Stimulated activated CD4-positive, alpha-beta T cell treated with anti-CD3 and anti-CD28 coated beads, Interleukin-2, amount 100 ng/mL, for 24 hours (primary cell): ENCODE measurements at regions not wholly inside any gene's neighbourhood (a gene's known extent, or its start where the extent isn't known, plus 50 kb on each side); places are given as distances from the start of the nearest gene placed in this dataset.
"Not testable (repeated sequence)": the region's sequence is repeated elsewhere in the genome, so short reads cannot be mapped to it uniquely, and the experiment has no call there.

Source experiments
- DNase-seq, 2 donors: peaks; one replicate each; pipeline ENCODE4 v3.0.0-alpha.2; 2020

DNA sequence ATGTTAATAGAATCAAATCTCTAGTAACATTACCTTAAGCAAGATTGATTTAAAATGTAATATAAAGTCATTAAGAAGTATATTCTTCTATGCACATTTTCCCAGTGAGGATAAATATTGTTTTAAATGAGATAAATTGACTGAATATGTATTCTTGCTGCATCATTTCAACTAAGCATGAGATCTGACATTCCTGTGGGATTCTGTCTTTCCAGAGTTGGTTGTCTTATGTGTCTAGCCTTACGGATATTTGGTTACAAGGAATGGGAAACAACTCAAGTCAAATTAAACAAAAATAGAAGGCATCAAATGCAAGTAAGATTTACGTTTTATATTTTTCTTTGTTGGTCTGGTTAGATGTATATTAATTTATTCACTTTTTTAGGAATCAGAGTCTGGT lies 287.5 kb downstream of the PTGER3 start:
- DNase-seq = no peak

DNA sequence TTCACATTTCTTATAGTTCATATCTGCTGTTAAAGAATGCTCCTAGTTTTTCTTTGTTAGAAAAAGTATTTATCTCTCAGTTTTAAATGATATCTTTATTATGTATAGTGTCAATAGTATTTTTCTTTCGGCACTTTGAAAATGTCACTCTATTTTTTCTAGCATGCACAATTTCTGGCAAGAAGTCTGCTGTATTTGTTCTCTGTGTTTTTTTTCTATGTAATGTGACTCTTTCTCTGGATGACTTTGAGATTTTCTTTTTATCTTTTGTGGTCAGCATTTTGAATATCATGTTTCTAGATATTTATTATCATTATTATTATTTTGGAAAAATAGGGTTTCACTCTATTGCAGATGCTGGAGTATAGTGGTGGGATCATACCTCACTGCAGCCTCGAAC lies 285.2 kb downstream of the PTGER3 start:
- DNase-seq = no peak

- no peak for DNase-seq
These were observed 282.9 kb downstream of the PTGER3 start for GRCh38 chr1:70764747-70765146.

DNA sequence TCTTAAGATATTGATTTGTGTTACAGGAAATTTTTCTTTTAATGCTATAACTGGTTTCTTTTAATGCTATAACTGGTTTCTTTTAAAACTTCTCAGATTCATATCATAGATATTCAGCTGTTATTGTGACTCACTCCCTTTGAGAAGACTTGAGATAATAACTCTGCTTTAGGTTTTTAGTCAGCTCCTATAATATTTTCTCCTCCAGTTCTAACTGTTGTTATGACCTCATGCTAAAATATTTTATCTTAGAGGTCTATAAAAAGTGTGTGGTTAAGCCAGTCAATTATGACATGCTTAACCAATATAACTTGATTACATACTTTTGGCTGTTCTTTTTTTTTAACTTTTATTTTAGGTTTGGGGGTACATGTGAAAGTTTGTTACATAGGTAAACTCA lies 280.2 kb downstream of the PTGER3 start:
- no peak for DNase-seq

DNA sequence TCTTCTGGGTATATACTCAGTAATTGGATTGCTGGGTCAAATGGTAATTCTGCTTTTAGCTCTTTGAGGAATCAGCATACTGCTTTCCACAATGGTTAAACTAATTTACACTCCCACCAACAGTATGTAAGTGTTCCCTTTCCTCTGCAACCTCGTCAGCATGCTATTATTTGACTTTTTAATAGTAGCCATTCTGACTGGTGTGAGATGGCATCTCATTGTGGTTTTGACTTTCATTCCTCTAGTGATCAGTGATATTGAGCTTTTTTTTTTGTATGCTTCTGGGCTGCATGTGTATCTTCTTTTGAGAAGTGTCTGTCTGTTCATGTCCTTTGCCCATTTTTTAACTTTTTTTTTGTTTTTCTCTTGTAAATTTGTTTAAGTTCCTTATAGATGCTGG lies 279.4 kb downstream of the PTGER3 start:
- DNase-seq = no peak

DNA sequence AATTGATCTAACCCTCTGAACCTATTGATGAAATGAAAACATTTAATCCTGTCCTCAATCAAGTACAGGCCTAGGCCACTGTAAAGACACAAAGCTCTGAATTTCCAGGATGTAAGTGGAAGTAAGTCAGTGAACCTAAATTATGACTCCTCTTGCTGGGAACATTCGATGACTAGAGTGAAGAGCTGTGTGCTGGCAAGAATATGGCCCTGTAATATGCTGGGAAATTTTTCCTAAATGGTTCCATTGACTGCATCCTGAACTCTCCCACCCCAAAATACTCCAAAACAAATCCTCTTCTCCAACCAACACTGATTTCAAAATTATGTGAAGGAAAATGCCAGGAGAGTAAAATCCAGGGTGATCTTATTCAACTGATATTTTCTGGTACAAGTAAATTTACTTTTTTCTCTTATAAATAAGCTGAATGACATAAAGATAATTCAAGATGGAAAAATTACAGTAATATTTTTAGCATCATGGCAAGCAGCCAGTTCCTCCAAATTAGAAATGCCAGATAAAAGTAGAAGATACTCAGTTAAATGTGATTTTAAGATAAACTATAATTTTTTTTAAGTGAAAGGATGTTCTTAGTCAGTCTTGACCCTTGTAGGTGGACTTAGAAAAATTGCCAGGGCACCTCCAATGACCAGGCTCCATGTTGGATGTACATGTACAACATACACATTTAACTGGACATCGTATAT lies 269.4 kb downstream of the PTGER3 start:
- no peak for DNase-seq

DNA sequence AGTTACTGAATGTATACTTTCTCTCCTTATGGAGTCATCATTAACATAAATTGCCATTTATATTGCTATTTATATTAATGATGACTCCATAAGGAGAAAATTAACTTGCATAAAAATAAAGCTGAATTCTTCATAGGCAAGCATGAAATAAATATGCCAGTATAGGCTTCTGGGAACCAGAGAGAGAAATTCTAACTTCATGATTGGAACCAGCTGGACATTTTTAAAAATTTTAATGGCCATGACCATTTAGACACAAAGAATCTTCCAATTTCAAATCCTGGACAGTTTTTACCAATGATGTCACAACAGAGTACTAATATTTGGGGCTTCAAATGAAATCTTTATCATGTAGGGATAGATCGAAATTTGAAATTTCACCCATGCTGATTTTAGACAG lies 268.7 kb downstream of the PTGER3 start:
- no peak for DNase-seq

DNA sequence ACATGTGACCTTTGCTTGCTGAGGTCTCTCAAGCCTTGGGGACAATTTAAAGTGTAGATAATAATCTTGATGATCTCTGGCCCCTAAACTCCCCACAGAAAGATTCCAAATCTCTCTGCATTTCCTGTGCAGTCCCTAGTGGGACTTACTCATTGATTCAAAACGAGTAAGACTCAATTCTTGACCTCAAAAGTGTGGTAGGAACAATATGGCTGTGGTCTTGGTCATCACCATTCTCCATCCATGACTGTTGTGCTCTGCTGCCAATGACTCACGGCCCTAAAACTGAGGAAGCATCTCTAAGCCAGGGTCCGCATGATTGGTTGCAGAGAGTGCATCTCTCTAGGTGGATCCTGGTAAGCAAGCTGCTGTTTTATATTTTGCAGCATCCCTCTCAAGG lies 268.0 kb downstream of the PTGER3 start:
- DNase-seq = no peak

DNA sequence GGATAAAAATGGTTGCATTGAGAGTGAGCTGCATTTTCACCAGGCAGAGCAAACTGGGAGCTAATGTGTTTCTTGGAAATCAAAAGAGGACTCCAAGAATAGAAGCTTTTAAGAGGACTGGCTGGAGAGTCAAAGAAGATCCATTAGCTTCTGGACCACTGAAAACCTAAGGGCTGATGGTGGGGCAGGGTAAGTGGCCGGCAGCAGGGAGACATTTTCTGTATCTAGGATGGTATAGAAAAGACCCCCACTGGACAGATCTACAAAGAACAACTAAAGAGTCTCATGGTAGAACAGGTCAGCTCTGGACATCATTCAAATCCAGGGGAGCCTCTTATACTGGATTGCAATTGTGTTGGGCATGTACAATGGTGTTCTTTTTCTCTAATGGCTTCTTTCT lies 262.3 kb downstream of the PTGER3 start:
- DNase-seq = no peak

- DNase-seq = no peak
These were observed 257.2 kb downstream of the PTGER3 start for GRCh38 chr1:70790232-70790923.

DNA sequence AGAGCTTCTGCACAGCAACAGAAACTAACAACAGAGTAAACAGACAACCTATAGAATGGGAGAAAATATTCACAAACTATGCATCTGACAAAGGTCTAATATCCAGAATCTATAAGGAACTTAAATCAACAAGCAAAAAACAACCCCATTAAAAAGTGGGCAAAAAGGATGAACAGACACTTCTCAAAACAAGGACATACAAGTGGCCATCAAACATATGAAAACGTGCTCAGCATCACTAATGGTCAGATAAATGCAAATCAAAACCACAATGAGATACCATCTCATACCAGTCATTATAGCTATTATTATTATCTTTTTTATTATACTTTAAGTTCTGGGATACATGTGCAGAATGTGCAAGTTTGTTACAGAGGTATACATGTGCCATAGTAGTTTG lies 252.6 kb downstream of the PTGER3 start:
- DNase-seq = not testable (repeated sequence)

DNA sequence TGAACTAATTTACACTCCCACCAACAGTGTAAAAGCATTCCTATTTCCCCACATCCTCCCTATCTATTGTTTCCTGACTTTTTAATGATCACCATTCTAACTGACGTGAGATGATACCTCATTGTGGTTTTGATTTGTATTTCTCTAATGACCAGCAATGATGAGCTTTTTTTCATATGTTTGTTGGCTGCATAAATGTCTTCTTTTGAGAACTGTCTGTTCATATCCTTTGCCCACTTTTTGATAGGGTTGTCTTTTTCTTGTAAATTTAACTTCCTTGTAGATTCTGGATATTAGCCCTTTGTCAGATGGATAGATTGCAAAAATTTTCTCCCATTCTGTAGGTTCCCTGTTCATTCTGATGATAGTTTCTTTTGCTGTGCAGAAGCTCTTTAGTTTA lies 251.3 kb downstream of the PTGER3 start:
- not testable (repeated sequence) for DNase-seq

- DNase-seq = not testable (repeated sequence)
These were observed 245.0 kb downstream of the PTGER3 start for GRCh38 chr1:70802625-70803024.

DNA sequence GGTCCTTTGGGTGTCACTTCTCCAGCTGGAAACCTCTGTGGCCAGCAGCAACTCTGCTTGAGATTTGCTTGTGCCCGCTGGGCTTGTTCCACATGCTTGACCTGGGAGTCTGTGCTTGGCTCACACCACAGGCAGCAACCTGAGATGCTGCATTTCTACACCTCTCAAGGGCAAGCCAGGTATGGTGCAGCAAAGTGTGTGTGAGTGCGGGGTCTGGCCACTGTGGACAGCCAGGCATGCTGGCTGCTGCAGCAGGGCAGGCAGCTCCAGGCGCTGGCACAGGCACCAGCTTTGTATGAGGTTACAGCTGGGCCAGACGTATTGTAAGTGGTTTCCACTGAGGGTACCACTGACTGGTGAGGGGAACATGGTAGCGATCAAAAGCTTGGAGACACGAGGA lies 242.0 kb downstream of the PTGER3 start:
- no peak for DNase-seq

- no peak for DNase-seq
These were observed 240.4 kb downstream of the PTGER3 start for GRCh38 chr1:70807088-70807664.

DNA sequence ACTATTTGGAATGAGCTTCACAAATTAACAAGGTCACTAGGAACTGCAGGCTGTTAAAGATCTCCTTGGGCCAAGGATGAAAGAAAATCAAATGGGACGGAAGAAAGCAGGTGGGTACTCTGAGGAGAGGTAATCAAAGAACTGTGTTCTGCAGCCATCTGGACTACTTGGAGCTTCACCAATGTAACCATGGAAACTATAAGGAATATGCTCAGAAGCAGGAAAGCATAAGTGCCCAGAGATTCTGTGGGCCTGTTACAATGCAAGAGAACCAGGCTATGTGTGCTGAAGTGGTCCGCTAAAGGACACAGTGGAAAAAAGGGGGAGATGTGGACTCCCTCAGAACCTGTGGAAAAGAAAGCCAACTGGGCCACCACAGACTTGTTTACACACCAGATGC lies 238.5 kb downstream of the PTGER3 start:
- DNase-seq = no peak

DNA sequence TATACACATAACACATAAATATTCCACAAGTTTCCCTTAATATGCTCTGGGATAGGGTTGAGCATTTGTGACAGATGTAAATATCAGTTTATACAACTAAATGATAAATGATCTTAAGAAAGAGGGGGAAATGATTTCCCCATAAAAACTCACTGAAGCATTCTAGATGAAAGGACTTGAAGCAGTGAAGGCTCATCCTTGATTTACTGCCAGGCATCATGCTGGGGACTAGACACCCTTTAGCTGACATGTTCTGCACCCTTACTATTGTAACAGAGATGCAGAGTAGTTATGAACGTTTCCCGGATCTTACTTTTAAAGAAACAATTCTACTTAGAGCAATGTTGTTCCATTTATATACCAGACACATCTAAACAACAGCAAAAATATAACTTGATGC lies 235.8 kb downstream of the PTGER3 start:
- DNase-seq = no peak

DNA sequence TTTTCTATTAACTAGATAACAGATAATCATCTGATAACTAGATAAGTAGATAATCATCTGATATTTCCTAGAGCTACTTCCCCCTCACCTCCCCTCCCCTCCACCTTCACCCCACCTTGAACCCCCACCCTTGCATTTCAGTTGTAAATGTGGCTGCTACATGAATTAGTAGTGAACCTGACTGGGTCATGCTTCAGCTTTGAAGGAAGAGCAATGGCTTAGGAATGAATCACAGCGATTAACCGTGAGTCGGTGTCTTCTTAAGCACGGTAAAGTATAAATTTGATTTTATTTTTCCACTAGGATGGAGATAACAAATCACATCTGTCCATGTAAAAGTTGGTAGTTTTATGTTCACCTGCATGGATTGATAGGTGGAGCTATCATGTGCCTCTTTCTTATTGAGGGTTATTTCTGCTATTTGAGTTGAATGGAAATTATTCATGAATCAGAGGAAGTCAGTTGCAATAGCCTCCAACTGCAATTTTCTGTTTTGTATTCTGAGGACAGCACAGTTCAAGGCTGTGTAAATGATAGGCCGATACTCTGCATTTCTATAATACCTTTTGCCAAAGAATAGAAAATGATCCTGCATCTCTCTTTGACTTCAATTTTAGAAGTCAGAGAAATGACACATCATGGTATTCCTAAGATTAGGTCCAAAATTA lies 235.0 kb downstream of the PTGER3 start:
- no peak for DNase-seq

DNA sequence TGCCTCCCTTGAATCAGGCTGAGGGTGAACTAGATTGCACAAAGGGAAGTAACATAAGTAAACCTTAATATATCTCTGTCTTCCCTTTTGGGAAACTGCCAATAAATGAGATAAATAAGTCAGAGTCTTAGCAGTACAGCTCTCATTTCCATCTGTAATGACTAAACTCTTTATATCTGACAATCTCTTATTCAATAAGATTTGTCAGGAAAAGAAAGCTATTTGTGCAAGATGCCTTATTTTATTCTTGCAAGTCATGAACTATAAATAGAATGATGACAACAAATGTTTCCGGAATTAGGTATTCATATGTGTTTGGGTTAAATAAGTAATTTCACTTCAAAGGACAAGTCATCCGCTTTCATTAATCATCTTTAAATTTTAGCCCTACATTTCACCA lies 229.2 kb downstream of the PTGER3 start:
- no peak for DNase-seq

- no peak for DNase-seq
These were observed 228.4 kb downstream of the PTGER3 start for GRCh38 chr1:70819231-70819630.

DNA sequence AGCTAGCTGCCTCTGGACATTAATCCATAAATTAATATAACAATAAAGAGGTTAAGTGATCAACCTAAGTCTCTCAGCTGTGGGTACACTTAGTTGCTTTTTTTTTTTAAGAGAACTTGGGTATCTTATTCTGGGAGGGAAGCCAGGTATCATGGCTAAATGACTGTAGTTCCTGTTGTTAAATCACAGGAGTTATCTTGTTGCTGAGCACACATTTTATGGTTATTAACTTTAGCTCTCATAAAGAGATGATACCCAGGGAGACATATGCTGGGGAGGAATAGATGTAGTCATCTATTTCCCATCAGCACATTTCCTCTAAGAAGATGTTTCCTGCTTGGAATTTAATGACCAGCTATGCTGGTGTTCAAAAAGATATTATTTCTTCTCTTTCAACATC lies 227.8 kb downstream of the PTGER3 start:
- no peak for DNase-seq

GRCh38 chr1:70820396-70820795 lies 227.2 kb downstream of the PTGER3 start:
- no peak for DNase-seq

GRCh38 chr1:70820995-70821394 lies 226.6 kb downstream of the PTGER3 start:
- no peak for DNase-seq

- DNase-seq = no peak
These were observed 221.2 kb downstream of the PTGER3 start for GRCh38 chr1:70826428-70826827.
